DOHH2 (cell line): ENCODE measurements at regions not wholly inside any gene's neighbourhood (a gene's known extent, or its start where the extent isn't known, plus 50 kb on each side); places are given as distances from the start of the nearest gene placed in this dataset.

Experiments
- H3F3A ChIP-seq: fragments of 200-600 bp; sonication (generic), shearing (Covaris generic); 2 replicates; pipeline ENCODE4 v1.6.0; 2016; ENCODE audit warnings: antibody characterized with exemption, mild to moderate bottlenecking; ENCODE audit not compliant: control insufficient read depth, insufficient read depth
- H3K27ac ChIP-seq: fragments of 200-600 bp; sonication (generic); 2 replicates; pipeline ENCODE4 v1.5.1; 2014; ENCODE audit warnings: low read depth, mild to moderate bottlenecking, low read length, moderate library complexity
- H3K27me3 ChIP-seq: fragments of 200-600 bp; sonication (generic); 2 replicates; pipeline ENCODE4 v1.6.1; 2014; ENCODE audit warnings: mild to moderate bottlenecking, low read length, mixed read lengths; ENCODE audit not compliant: control insufficient read depth
- H3K36me3 ChIP-seq: fragments of 200-600 bp; sonication (generic); 2 replicates; pipeline ENCODE4 v1.6.1; 2014; ENCODE audit warnings: mild to moderate bottlenecking, low read length, moderate library complexity, mixed read lengths; ENCODE audit not compliant: control insufficient read depth
- H3K4me1 ChIP-seq: fragments of 200-600 bp; sonication (generic); 2 replicates; pipeline ENCODE4 v1.6.1; 2014; ENCODE audit warnings: mild to moderate bottlenecking, low read length, mixed read lengths; ENCODE audit not compliant: control insufficient read depth
- H3K4me2 ChIP-seq: fragments of 200-600 bp; sonication (generic); 2 replicates; pipeline ENCODE4 v1.6.0; 2014; ENCODE audit warnings: mild to moderate bottlenecking, low read length, moderate library complexity
- H3K4me3 ChIP-seq: fragments of 200-600 bp; sonication (generic); 2 replicates; pipeline ENCODE4 v1.5.1; 2014; ENCODE audit warnings: mild to moderate bottlenecking, low read length, mixed read lengths
- H3K79me2 ChIP-seq: fragments of 200-600 bp; sonication (generic); 2 replicates; pipeline ENCODE4 v1.6.1; 2014; ENCODE audit warnings: mild to moderate bottlenecking, low read length, mixed read lengths; ENCODE audit not compliant: control insufficient read depth
- H3K9me2 ChIP-seq: fragments of 200-600 bp; sonication (generic); replicated peaks from 2 replicates; pipeline ENCODE4 v1.6.1; 2014; ENCODE audit warnings: mild to moderate bottlenecking, low read length, mixed read lengths; ENCODE audit not compliant: control insufficient read depth
- H3K9me3 ChIP-seq: fragments of 200-600 bp; sonication (generic); 2 replicates; pipeline ENCODE4 v1.6.1; 2014; ENCODE audit warnings: antibody characterized with exemption, low read length, mixed read lengths; ENCODE audit not compliant: control insufficient read depth, insufficient read depth
- H4K20me1 ChIP-seq: fragments of 200-600 bp; sonication (generic); 2 replicates; pipeline ENCODE4 v1.6.0; 2014; ENCODE audit warnings: low read depth, mild to moderate bottlenecking, antibody characterized with exemption, low read length, moderate library complexity; ENCODE audit not compliant: control insufficient read depth, insufficient read depth
- CTCF ChIP-seq: fragments of 200-600 bp; sonication (generic); IDR thresholded peaks from one replicate; pipeline ENCODE4 v1.5.1; 2014; ENCODE audit warnings: antibody characterized with exemption, mild to moderate bottlenecking, low read depth, low read length; ENCODE audit not compliant: poor library complexity, severe bottlenecking
- EZH2phosphoT487 ChIP-seq: fragments of 200-600 bp; sonication (generic); IDR thresholded peaks from 2 replicates; pipeline ENCODE4 v1.6.1; 2017; ENCODE audit warnings: borderline replicate concordance, mild to moderate bottlenecking, antibody characterized with exemption, low read length, moderate library complexity, mixed read lengths

- peaks cover 10% of the 10 kb centered on the region for H3K4me1 ChIP-seq
- H3K9me3 ChIP-seq = peaks cover 5% of the 10 kb centered on the region; the same call in 1 of the 2 replicates
- H3K27ac ChIP-seq = no peak overlapping the region
- TF ChIP-seq EZH2phosphoT487 = no peak
- TF ChIP-seq CTCF = no peak
- H3K36me3 ChIP-seq = no peaks in the 10 kb centered on the region
- H3K4me2 ChIP-seq = no peak overlapping the region
- no peaks in the 10 kb centered on the region for H3K27me3 ChIP-seq
- no peaks in the 10 kb centered on the region for H4K20me1 ChIP-seq
- no peaks in the 10 kb centered on the region for H3K9me2 ChIP-seq
- no peak overlapping the region for H3K4me3 ChIP-seq
- H3K79me2 ChIP-seq = no peaks in the 10 kb centered on the region
- no peaks in the 10 kb centered on the region for H3F3A ChIP-seq
Measured at GRCh38 chr4:4913628-4914027, 54.2 kb downstream of the MSX1 start.

GRCh38 chr4:4914059-4914820 lies 54.8 kb downstream of the MSX1 start:
- Histone ChIP-seq H3K9me3 (peaks cover 5% of the 10 kb centered on the region; the same call in 1 of the 2 replicates), H3K4me1 (peaks cover 9% of the 10 kb centered on the region), H3F3A (no peaks in the 10 kb centered on the region), H3K36me3 (no peaks in the 10 kb centered on the region), H3K4me2 (no peak overlapping the region), H3K27ac (no peak overlapping the region), H3K9me2 (no peaks in the 10 kb centered on the region), H4K20me1 (no peaks in the 10 kb centered on the region), H3K27me3 (no peaks in the 10 kb centered on the region), H3K4me3 (no peak overlapping the region), H3K79me2 (no peaks in the 10 kb centered on the region)
- TF ChIP-seq CTCF (no peak), EZH2phosphoT487 (no peak)

- TF ChIP-seq EZH2phosphoT487 (no peak), CTCF (no peak)
- H3K4me1 ChIP-seq = no peaks in the 10 kb centered on the region
- H3K9me3 ChIP-seq = peaks cover 5% of the 10 kb centered on the region; the same call in 1 of the 2 replicates
- no peaks in the 10 kb centered on the region for H3K79me2 ChIP-seq
- no peak overlapping the region for H3K4me3 ChIP-seq
- no peaks in the 10 kb centered on the region for H3K9me2 ChIP-seq
- H3K4me2 ChIP-seq = no peak overlapping the region
- H3K36me3 ChIP-seq = no peaks in the 10 kb centered on the region
- no peak overlapping the region for H3K27ac ChIP-seq
- no peaks in the 10 kb centered on the region for H3F3A ChIP-seq
- H3K27me3 ChIP-seq = no peaks in the 10 kb centered on the region
- H4K20me1 ChIP-seq = no peaks in the 10 kb centered on the region
Measured at GRCh38 chr4:4914965-4915845, 55.7 kb downstream of the MSX1 start.
